SJCRH30 (cell line): ENCODE measurements at regions not wholly inside any gene's neighbourhood (a gene's known extent, or its start where the extent isn't known, plus 50 kb on each side); places are given as distances from the start of the nearest gene placed in this dataset.
A peak's percentile ranks its signal among the peaks of the same experiment; 100 is the strongest.
"Not testable (repeated sequence)": the region's sequence is repeated elsewhere in the genome, so short reads cannot be mapped to it uniquely, and the experiment has no call there.

Source experiments
- DNase-seq, 2 experiments: peaks; one replicate each; pipeline ENCODE4 v3.0.0-alpha.2; 2015 to 2020
- H3K27ac ChIP-seq: fragments of 250-450 bp; sonication (Bioruptor Pico); 2 replicates; pipeline ENCODE4 v1.5.1; 2020; ENCODE audit warnings: mild to moderate bottlenecking, moderate library complexity
- H3K27me3 ChIP-seq: fragments of 250-450 bp; sonication (Bioruptor Pico); 2 replicates; pipeline ENCODE4 v1.5.1; 2020; ENCODE audit warnings: mild to moderate bottlenecking, moderate library complexity
- H3K36me3 ChIP-seq: fragments of 250-450 bp; sonication (Bioruptor Pico); 2 replicates; pipeline ENCODE4 v1.5.1; 2020; ENCODE audit warnings: mild to moderate bottlenecking, moderate library complexity
- H3K4me1 ChIP-seq: fragments of 250-450 bp; sonication (Bioruptor Pico); 2 replicates; pipeline ENCODE4 v1.5.1; 2020; ENCODE audit warnings: mild to moderate bottlenecking, moderate library complexity
- H3K4me3 ChIP-seq: fragments of 250-450 bp; sonication (Bioruptor Pico); 2 replicates; pipeline ENCODE4 v1.5.1; 2020; ENCODE audit warnings: mild to moderate bottlenecking, moderate library complexity
- H3K9me3 ChIP-seq: fragments of 250-450 bp; sonication (Bioruptor Pico); replicated peaks from 2 replicates; pipeline ENCODE4 v1.5.1; 2020; ENCODE audit warnings: mild to moderate bottlenecking, moderate library complexity

- peaks cover 6% of the 10 kb centered on the region for H3K4me1 ChIP-seq
- peaks cover 7% of the 10 kb centered on the region; the same call in 1 of the 2 replicates for H3K36me3 ChIP-seq
- DNase-seq = no peak
- no peaks in the 10 kb centered on the region for H3K27me3 ChIP-seq
- H3K27ac ChIP-seq = no peak overlapping the region
- no peak overlapping the region for H3K4me3 ChIP-seq
- no peaks in the 10 kb centered on the region for H3K9me3 ChIP-seq
Observed at GRCh38 chr9:715743-716400, 125.6 kb upstream of the DMRT1 start.

DNA sequence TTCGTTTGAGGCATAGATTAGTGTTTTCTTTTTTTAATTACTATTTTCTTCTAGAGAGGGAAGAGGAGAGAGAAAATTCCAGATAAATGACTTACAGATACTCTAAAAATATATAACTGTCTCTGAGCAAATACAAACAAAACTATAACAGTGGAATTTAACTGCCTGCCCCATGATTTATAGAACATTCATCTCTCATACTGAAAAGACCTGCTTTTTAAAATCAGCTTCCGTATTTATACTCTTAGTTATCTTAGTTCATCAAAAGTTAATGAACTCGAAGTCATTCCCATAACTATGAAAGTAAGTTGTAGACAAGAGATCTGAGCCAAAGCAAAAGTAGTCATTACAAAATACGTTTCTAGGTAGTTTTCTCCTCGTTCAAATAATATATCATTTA is 123.8 kb upstream of the DMRT1 start:
- Histone ChIP-seq H3K4me3 (no peak overlapping the region), H3K27ac (no peak overlapping the region), H3K9me3 (no peaks in the 10 kb centered on the region), H3K36me3 (peaks cover 6% of the 10 kb centered on the region; the same call in 1 of the 2 replicates), H3K27me3 (no peaks in the 10 kb centered on the region), H3K4me1 (peaks cover 6% of the 10 kb centered on the region)
- DNase-seq = no peak

- no peak for DNase-seq
- Histone ChIP-seq H3K27ac (no peak overlapping the region), H3K4me3 (no peak overlapping the region), H3K9me3 (no peaks in the 10 kb centered on the region), H3K36me3 (peaks cover 6% of the 10 kb centered on the region; the same call in 1 of the 2 replicates), H3K4me1 (no peaks in the 10 kb centered on the region; the same call in 1 of the 2 replicates), H3K27me3 (no peaks in the 10 kb centered on the region)
Observed at GRCh38 chr9:720239-720881, 121.1 kb upstream of the DMRT1 start.

- Histone ChIP-seq H3K4me1 (no peaks in the 10 kb centered on the region), H3K4me3 (no peak overlapping the region), H3K27ac (no peak overlapping the region), H3K27me3 (no peaks in the 10 kb centered on the region), H3K9me3 (no peaks in the 10 kb centered on the region), H3K36me3 (peaks cover 6% of the 10 kb centered on the region; the same call in 1 of the 2 replicates)
- DNase-seq = no peak
Observed at GRCh38 chr9:722388-722980, 119.0 kb upstream of the DMRT1 start.

DNA sequence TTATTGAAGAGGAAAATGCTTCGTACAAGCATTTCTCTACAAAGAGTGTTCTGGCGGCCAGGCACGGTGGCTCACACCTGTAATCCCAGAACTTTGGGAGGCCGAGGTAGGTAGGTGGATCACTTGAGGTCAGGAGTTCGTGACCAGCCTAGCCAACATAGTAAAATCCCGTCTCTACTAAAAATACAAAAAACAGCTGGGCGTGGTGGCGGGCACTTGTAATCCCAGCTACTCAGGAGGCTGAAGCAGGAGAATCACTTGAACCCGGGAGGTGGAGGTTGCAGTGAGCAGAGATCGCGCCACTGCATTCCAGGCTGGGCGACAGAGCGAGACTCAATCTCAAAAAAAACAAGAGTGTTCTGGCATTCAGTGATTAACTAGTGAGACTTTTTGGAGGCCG is 117.0 kb upstream of the DMRT1 start:
- not testable (repeated sequence) for H3K4me3 ChIP-seq, H3K4me1 ChIP-seq, DNase-seq, H3K9me3 ChIP-seq, H3K27me3 ChIP-seq, H3K36me3 ChIP-seq, H3K27ac ChIP-seq

- H3K36me3 ChIP-seq = peaks cover 10% of the 10 kb centered on the region
- H3K4me1 ChIP-seq = no peaks in the 10 kb centered on the region
- no peak for DNase-seq
- H3K4me3 ChIP-seq = no peak overlapping the region
- H3K27ac ChIP-seq = no peak overlapping the region
- H3K9me3 ChIP-seq = no peaks in the 10 kb centered on the region
- no peaks in the 10 kb centered on the region for H3K27me3 ChIP-seq
Observed at GRCh38 chr9:726005-726404, 115.5 kb upstream of the DMRT1 start.

- Histone ChIP-seq H3K27ac (no peak overlapping the region), H3K9me3 (no peaks in the 10 kb centered on the region), H3K27me3 (no peaks in the 10 kb centered on the region), H3K36me3 (peaks cover 9% of the 10 kb centered on the region), H3K4me3 (no peak overlapping the region), H3K4me1 (no peaks in the 10 kb centered on the region)
- no peak for DNase-seq
Observed at GRCh38 chr9:727767-728166, 113.7 kb upstream of the DMRT1 start.

DNA sequence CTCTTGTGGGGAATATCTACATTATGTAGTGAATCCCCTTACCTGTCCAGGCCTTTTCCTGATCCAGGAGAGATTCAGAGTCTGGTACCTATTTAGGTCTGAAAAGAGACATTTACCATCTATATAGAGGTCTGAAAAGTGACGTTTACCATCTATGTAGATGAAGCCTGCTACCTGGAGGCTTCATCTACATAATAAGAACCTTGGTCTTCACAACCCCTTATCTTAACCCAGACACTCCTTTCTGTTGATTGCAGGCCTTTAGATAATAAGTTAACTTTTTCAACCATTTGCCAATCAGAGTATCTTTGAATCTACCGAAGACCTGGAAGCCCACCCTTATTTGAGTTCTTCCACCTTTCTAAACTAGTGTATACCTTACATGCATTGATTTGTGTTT is 113.0 kb upstream of the DMRT1 start:
- Histone ChIP-seq H3K4me3 (no peak overlapping the region), H3K27me3 (no peaks in the 10 kb centered on the region), H3K27ac (no peak overlapping the region), H3K9me3 (no peaks in the 10 kb centered on the region), H3K36me3 (peaks cover 13% of the 10 kb centered on the region), H3K4me1 (no peaks in the 10 kb centered on the region)
- DNase-seq = no peak

DNA sequence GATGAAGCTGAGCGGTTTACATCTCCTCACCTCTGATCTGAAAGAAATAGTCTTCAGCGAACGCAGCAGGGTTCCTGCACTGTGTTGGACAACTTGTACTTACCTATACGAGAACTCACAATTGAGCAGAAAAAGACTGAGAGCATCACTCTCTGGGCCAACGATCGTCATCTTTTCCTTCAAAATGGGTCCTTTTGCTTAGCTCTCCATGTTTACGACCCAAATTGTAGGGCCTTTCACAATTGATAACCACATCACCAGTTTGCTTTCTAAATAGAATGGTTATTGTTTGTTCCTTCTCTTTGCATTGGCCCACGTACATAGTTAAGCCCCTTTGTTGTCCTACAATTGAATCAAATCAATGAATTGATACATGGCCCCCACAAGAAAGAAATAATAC is 110.0 kb upstream of the DMRT1 start:
- Histone ChIP-seq H3K36me3 (peaks cover 13% of the 10 kb centered on the region), H3K27ac (no peak overlapping the region), H3K4me3 (no peak overlapping the region), H3K9me3 (no peaks in the 10 kb centered on the region), H3K27me3 (no peaks in the 10 kb centered on the region), H3K4me1 (no peaks in the 10 kb centered on the region)
- DNase-seq = no peak

GRCh38 chr9:734831-735511 is 106.5 kb upstream of the DMRT1 start:
- peak overlapping the region; percentile 36 for H3K27ac ChIP-seq
- H3K4me3 ChIP-seq = no peak overlapping the region
- peaks cover 14% of the 10 kb centered on the region for H3K36me3 ChIP-seq
- H3K9me3 ChIP-seq = no peaks in the 10 kb centered on the region
- no peaks in the 10 kb centered on the region for H3K4me1 ChIP-seq
- H3K27me3 ChIP-seq = no peaks in the 10 kb centered on the region
- DNase-seq = peak; percentile 7 to 8

- Histone ChIP-seq H3K4me3 (no peak overlapping the region), H3K9me3 (no peaks in the 10 kb centered on the region), H3K27me3 (no peaks in the 10 kb centered on the region), H3K4me1 (no peaks in the 10 kb centered on the region), H3K36me3 (peaks cover 7% of the 10 kb centered on the region), H3K27ac (no peak overlapping the region)
- DNase-seq = no peak
Observed at GRCh38 chr9:737400-738120, 103.9 kb upstream of the DMRT1 start.

GRCh38 chr9:738209-738915 is 103.1 kb upstream of the DMRT1 start:
- H3K36me3 ChIP-seq = peaks cover 3% of the 10 kb centered on the region; the same call in 1 of the 2 replicates

GRCh38 chr9:739362-739761 is 102.1 kb upstream of the DMRT1 start:
- DNase-seq = no peak
- Histone ChIP-seq H3K4me1 (peaks cover 3% of the 10 kb centered on the region), H3K27me3 (no peaks in the 10 kb centered on the region), H3K27ac (no peak overlapping the region), H3K9me3 (no peaks in the 10 kb centered on the region), H3K36me3 (peaks cover 3% of the 10 kb centered on the region; the same call in 1 of the 2 replicates), H3K4me3 (no peak overlapping the region)

More at GRCh38 chr9:738209-738915, 103.1 kb upstream of the DMRT1 start:
- H3K27ac ChIP-seq = no peak overlapping the region
- H3K27me3 ChIP-seq = no peaks in the 10 kb centered on the region
- no peaks in the 10 kb centered on the region for H3K4me1 ChIP-seq
- DNase-seq = no peak
- no peak overlapping the region for H3K4me3 ChIP-seq
- no peaks in the 10 kb centered on the region for H3K9me3 ChIP-seq

DNA sequence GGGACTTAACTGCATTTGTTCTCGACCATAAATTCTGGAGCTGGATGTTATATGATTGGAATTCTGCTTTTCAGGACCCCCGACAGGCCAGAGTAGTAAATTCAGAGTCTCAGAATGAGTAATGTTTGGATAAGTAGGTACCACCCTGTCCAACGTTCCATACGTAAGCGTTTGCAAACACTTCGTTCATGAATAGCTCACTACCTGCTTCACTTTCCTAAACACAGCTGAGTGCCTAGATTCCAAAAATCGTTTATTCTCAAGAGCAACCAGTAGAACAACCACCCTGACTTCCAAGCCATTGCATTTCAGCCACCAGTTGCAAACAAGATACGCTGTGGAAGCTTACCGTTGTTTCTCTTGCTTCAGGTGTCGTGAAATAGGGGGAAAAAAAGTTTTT is 101.3 kb upstream of the DMRT1 start:
- H3K9me3 ChIP-seq = no peaks in the 10 kb centered on the region
- H3K36me3 ChIP-seq = peaks cover 3% of the 10 kb centered on the region; the same call in 1 of the 2 replicates
- no peak overlapping the region for H3K4me3 ChIP-seq
- no peak overlapping the region for H3K27ac ChIP-seq
- no peaks in the 10 kb centered on the region for H3K27me3 ChIP-seq
- H3K4me1 ChIP-seq = peaks cover 12% of the 10 kb centered on the region
- no peak for DNase-seq
